SK-N-SH (cell line): ENCODE measurements at regions not wholly inside any gene's neighbourhood (a gene's known extent, or its start where the extent isn't known, plus 50 kb on each side); places are given as distances from the start of the nearest gene placed in this dataset.

Experiments used
- CTCF ChIA-PET: fragments of 300-600, 350-600 bp; formaldehyde crosslinking; extraction: SDS; loops from one replicate; lab custom pipeline; 2021; lab: Yijun Ruan, JAX
- POLR2A ChIA-PET: fragments of 350-600 bp; sonication (Branson Sonifier 250); formaldehyde crosslinking; extraction: SDS; loops from one replicate; lab custom pipeline; 2020; ENCODE audit warnings: antibody characterized with exemption, inconsistent platforms; lab: Yijun Ruan, JAX
- DNase-seq: peaks from one replicate; pipeline ENCODE4 v3.0.0; 2012
- H2AFZ ChIP-seq: fragments of 200-600 bp; sonication (generic); 2 replicates; pipeline ENCODE4 v1.8.1; 2016; ENCODE audit warnings: antibody characterized with exemption, mild to moderate bottlenecking, low read depth
- H3F3A ChIP-seq: fragments of 200-600 bp; sonication (generic); replicated peaks from 2 replicates; pipeline ENCODE3; 2016; ENCODE audit warnings: antibody characterized with exemption, mild to moderate bottlenecking; ENCODE audit not compliant: insufficient read depth
- H3K27ac ChIP-seq, 2 experiments: fragments of 200-500 bp in 1 of 2; fragments of 200-600 bp in 1 of 2; sonication (Bioruptor generic) in 1 of 2; sonication (generic), shearing (Covaris generic) in 1 of 2; 2 replicates each; pipeline versions ENCODE4 v1.5.1 to v1.6.1; 2014 to 2016; ENCODE audit warnings: low read depth in 2 of 2, inconsistent platforms in 1 of 2, low read length in 1 of 2, mild to moderate bottlenecking in 1 of 2, mixed read lengths in 1 of 2
- H3K27me3 ChIP-seq: fragments of 200-600 bp; sonication (generic), shearing (Covaris generic); 2 replicates; pipeline ENCODE4 v1.6.1; 2016; ENCODE audit warnings: mixed run types; ENCODE audit not compliant: insufficient read depth
- H3K36me3 ChIP-seq, 2 experiments: fragments of 200-500 bp in 1 of 2; fragments of 200-600 bp in 1 of 2; sonication (Bioruptor generic) in 1 of 2; sonication (generic) in 1 of 2; replicated peaks in 1 of 2; 2 replicates each; pipeline versions ENCODE3 to v1.5.1; 2014 to 2016; ENCODE audit warnings: low read length in 1 of 2, mild to moderate bottlenecking in 1 of 2; ENCODE audit not compliant: insufficient read depth in 2 of 2, control insufficient read depth in 1 of 2
- H3K4me1 ChIP-seq, 2 experiments: fragments of 200-500 bp in 1 of 2; fragments of 200-600 bp in 1 of 2; sonication (Bioruptor generic) in 1 of 2; sonication (generic), shearing (Covaris generic) in 1 of 2; 2 replicates each; pipeline versions ENCODE4 v1.5.1 to v1.6.1; 2014 to 2016; ENCODE audit warnings: low read depth in 1 of 2, low read length in 1 of 2, mixed run types in 1 of 2; ENCODE audit not compliant: insufficient read depth in 2 of 2, control insufficient read depth in 1 of 2
- H3K4me2 ChIP-seq: fragments of 200-600 bp; sonication (generic), shearing (Covaris generic); 2 replicates; pipeline ENCODE4 v1.6.1; 2017; ENCODE audit warnings: mixed run types
- H3K4me3 ChIP-seq, 2 experiments: fragments of 200-500 bp in 1 of 2; fragments of 200-600 bp in 1 of 2; sonication (Bioruptor generic) in 1 of 2; sonication (generic), shearing (Covaris generic) in 1 of 2; 2 replicates each; pipeline versions ENCODE4 v1.5.1 to v1.8.1; 2014 to 2016; ENCODE audit warnings: low read depth in 2 of 2, inconsistent platforms in 1 of 2, low read length in 1 of 2, mild to moderate bottlenecking in 1 of 2, mixed read lengths in 1 of 2, moderate library complexity in 1 of 2
- H3K79me2 ChIP-seq: fragments of 200-600 bp; sonication (generic); 2 replicates; pipeline ENCODE4 v1.8.1; 2017; ENCODE audit warnings: mild to moderate bottlenecking; ENCODE audit not compliant: insufficient read depth
- H3K9ac ChIP-seq: fragments of 200-600 bp; sonication (generic); 2 replicates; pipeline ENCODE4 v1.6.1; 2017; ENCODE audit warnings: mixed run types
- H3K9me2 ChIP-seq: fragments of 200-600 bp; sonication (generic); 2 replicates; pipeline ENCODE4 v1.6.1; 2017; ENCODE audit warnings: mixed run types
- H3K9me3 ChIP-seq: fragments of 200-600 bp; sonication (generic); 2 replicates; pipeline ENCODE4 v1.6.1; 2017; ENCODE audit warnings: mixed run types, mild to moderate bottlenecking, moderate library complexity
- H4K20me1 ChIP-seq: fragments of 200-600 bp; sonication (generic); 2 replicates; pipeline ENCODE4 v1.6.1; 2017; ENCODE audit warnings: mild to moderate bottlenecking, mixed run types; ENCODE audit not compliant: insufficient read depth
- CHD2 ChIP-seq: fragments of 150-350 bp; IDR thresholded peaks from 2 replicates; pipeline ENCODE4 v1.6.1; 2018; ENCODE audit warnings: low read length; ENCODE audit not compliant: partially characterized antibody
- EP300 ChIP-seq, 2 experiments: IDR thresholded peaks; 2 replicates each; pipeline versions ENCODE4 v1.4.0 to v1.6.1; 2012; ENCODE audit warnings: borderline replicate concordance in 1 of 2, low read depth in 1 of 2, low read length in 1 of 2
- IRF3 ChIP-seq: fragments of 150-350 bp; IDR thresholded peaks from 2 replicates; pipeline ENCODE4 v1.6.1; 2016; ENCODE audit warnings: mild to moderate bottlenecking, low read depth, low read length
- JUND ChIP-seq: IDR thresholded peaks from 2 replicates; pipeline ENCODE4 v1.4.0; 2012
- MAX ChIP-seq: IDR thresholded peaks from 2 replicates; pipeline ENCODE4 v1.4.0; 2012; ENCODE audit warnings: low read depth
- MEF2A ChIP-seq: IDR thresholded peaks from 2 replicates; pipeline ENCODE4 v1.4.0; 2012; ENCODE audit warnings: low read depth, borderline replicate concordance
- MXI1 ChIP-seq: IDR thresholded peaks from 2 replicates; pipeline ENCODE4 v1.6.1; 2012; ENCODE audit warnings: mild to moderate bottlenecking, low read depth, low read length, improper control_type of control experiment
- NFIC ChIP-seq: IDR thresholded peaks from 2 replicates; pipeline ENCODE4 v1.4.0; 2012; ENCODE audit warnings: borderline replicate concordance
- NRF1 ChIP-seq: IDR thresholded peaks from 2 replicates; pipeline ENCODE4 v1.6.1; 2012; ENCODE audit warnings: low read depth, mild to moderate bottlenecking, low read length
- PBX3 ChIP-seq: IDR thresholded peaks from 2 replicates; pipeline ENCODE4; 2012
- POLR2AphosphoS5 ChIP-seq: IDR thresholded peaks from 2 replicates; pipeline ENCODE4 v1.6.1; 2012; ENCODE audit warnings: low read depth, low read length
- RAD21 ChIP-seq: IDR thresholded peaks from 2 replicates; pipeline ENCODE4 v1.6.1; 2012; ENCODE audit warnings: mild to moderate bottlenecking, low read length
- RCOR1 ChIP-seq: fragments of 150-350 bp; IDR thresholded peaks from 2 replicates; pipeline ENCODE4 v1.6.1; 2017; ENCODE audit warnings: antibody characterized with exemption, low read length
- RFX5 ChIP-seq: IDR thresholded peaks from 2 replicates; pipeline ENCODE4 v1.6.1; 2012; ENCODE audit warnings: mild to moderate bottlenecking, improper control_type of control experiment, low read length
- RXRA ChIP-seq: IDR thresholded peaks from 2 replicates; pipeline ENCODE4 v1.4.0; 2012; ENCODE audit warnings: low read depth, mild to moderate bottlenecking, borderline replicate concordance
- SMC3 ChIP-seq: IDR thresholded peaks from 2 replicates; pipeline ENCODE4 v1.6.1; 2012; ENCODE audit warnings: low read depth, low read length, improper control_type of control experiment
- TAF1 ChIP-seq: IDR thresholded peaks from 2 replicates; pipeline ENCODE4 v1.6.1; 2012; ENCODE audit warnings: low read depth, mild to moderate bottlenecking, low read length, moderate library complexity, borderline replicate concordance
- TEAD4 ChIP-seq: IDR thresholded peaks from 2 replicates; pipeline ENCODE4 v1.4.0; 2012; ENCODE audit warnings: mild to moderate bottlenecking, borderline replicate concordance; ENCODE audit not compliant: insufficient read depth
- YY1 ChIP-seq: IDR thresholded peaks from 2 replicates; pipeline ENCODE4 v1.4.0; 2012; ENCODE audit warnings: low read depth, mild to moderate bottlenecking
- WGBS: methylation state at CpG from one replicate; pipeline ENCODE4 v1.1.6; 2017; ENCODE audit warnings: low lambda C conversion rate; 5-methylcytosine and 5-hydroxymethylcytosine counted together
- TF ChIP-seq, protein P1 (sequence below): IDR thresholded peaks from 2 replicates; pipeline ENCODE4 v1.4.0; 2012; ENCODE audit warnings: low read depth, borderline replicate concordance
- TF ChIP-seq, protein P2 (sequence below): fragments of 150-350 bp; IDR thresholded peaks from 2 replicates; pipeline ENCODE4 v1.6.1; 2017; ENCODE audit warnings: antibody characterized with exemption, low read length, low read depth, borderline replicate concordance

DNA sequence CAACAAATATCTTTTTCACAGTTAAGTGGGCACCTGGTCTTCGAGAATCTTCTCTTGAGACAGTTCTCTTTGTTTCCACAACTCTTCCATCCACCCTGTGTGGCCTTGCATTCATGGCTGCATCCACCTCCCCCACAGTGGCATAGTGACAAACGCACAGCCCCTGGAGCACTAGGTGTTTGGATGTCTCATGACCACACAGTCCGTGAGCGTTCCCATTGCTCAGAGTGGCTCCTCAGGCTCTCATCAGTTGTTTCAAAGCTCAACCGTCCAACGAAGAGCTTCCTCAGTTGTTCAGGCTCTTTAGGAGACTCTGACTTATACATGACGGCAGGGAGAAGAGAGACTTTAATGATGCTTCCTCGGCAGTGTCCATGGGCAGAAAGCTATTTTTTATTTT, 191.6 kb downstream of the CDRT15L2 start:
- H3K4me1 ChIP-seq: no peaks in the 10 kb centered on the region
- no peaks in the 10 kb centered on the region for H3K27me3 ChIP-seq
- H3K9me3 ChIP-seq: no peaks in the 10 kb centered on the region
- no peak overlapping the region for H3K27ac ChIP-seq
- H3K4me3 ChIP-seq: no peak overlapping the region
- CTCF ChIA-PET: no interaction called here
- H3K36me3 ChIP-seq: no peaks in the 10 kb centered on the region
- H3K9me2 ChIP-seq: no peaks in the 10 kb centered on the region
- H2AFZ ChIP-seq: no peak overlapping the region
- no peak for DNase-seq
- no peaks in the 10 kb centered on the region for H3K79me2 ChIP-seq
- no peak overlapping the region for H3K9ac ChIP-seq
- no peak overlapping the region for H3K4me2 ChIP-seq
- TF ChIP-seq RXRA (no peak), MEF2A (no peak), NRF1 (no peak), NFIC (no peak), JUND (no peak), MAX (no peak), TAF1 (no peak), SMC3 (no peak), EP300 (IDR thresholded peaks at IDR 0.05; ENCODE audit: borderline replicate concordance in 1 of 2, low read depth in 1 of 2, low read length in 1 of 2) (no peak), PBX3 (no peak), POLR2AphosphoS5 (no peak), CHD2 (no peak), RAD21 (no peak), IRF3 (no peak)
- TF ChIP-seq, protein P1, sequence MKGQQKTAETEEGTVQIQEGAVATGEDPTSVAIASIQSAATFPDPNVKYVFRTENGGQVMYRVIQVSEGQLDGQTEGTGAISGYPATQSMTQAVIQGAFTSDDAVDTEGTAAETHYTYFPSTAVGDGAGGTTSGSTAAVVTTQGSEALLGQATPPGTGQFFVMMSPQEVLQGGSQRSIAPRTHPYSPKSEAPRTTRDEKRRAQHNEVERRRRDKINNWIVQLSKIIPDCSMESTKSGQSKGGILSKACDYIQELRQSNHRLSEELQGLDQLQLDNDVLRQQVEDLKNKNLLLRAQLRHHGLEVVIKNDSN: no peak
- TF ChIP-seq, all 33 proteins: peak for 0
- no peaks in the 10 kb centered on the region for H3F3A ChIP-seq
- POLR2A ChIA-PET: no interaction called here
- WGBS: 69% methylated on average over 8 of the region's 8 CpGs
- H4K20me1 ChIP-seq: no peaks in the 10 kb centered on the region

GRCh38 chr17:20774472-20775135, 195.1 kb downstream of the CDRT15L2 start:
- Histone ChIP-seq H3K4me2 (no peak overlapping the region), H3K9me3 (no peaks in the 10 kb centered on the region), H4K20me1 (no peaks in the 10 kb centered on the region), H3F3A (no peaks in the 10 kb centered on the region), H3K27ac (no peak overlapping the region), H3K36me3 (no peaks in the 10 kb centered on the region), H3K9me2 (no peaks in the 10 kb centered on the region), H3K27me3 (no peaks in the 10 kb centered on the region), H2AFZ (no peak overlapping the region), H3K4me3 (no peak overlapping the region), H3K79me2 (no peaks in the 10 kb centered on the region), H3K4me1 (no peaks in the 10 kb centered on the region), H3K9ac (no peak overlapping the region)
- no peak for DNase-seq
- WGBS: 64% methylated on average over 4 of the region's 4 CpGs
- ChIA-PET POLR2A (no interaction called here), CTCF (no interaction called here)
- no peak for TF ChIP-seq TEAD4
- TF ChIP-seq CHD2: no peak
- TF ChIP-seq, protein P2, sequence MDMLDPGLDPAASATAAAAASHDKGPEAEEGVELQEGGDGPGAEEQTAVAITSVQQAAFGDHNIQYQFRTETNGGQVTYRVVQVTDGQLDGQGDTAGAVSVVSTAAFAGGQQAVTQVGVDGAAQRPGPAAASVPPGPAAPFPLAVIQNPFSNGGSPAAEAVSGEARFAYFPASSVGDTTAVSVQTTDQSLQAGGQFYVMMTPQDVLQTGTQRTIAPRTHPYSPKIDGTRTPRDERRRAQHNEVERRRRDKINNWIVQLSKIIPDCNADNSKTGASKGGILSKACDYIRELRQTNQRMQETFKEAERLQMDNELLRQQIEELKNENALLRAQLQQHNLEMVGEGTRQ: no peak
- no peak for TF ChIP-seq IRF3
- no peak for TF ChIP-seq RFX5
- TF ChIP-seq MXI1: no peak
- TF ChIP-seq RCOR1: no peak
- TF ChIP-seq PBX3: no peak
- TF ChIP-seq YY1: no peak
- no peak for TF ChIP-seq TAF1
- no peak for TF ChIP-seq RAD21
- no peak for TF ChIP-seq RXRA
